Upper lobe of left lung (tissue), 6 donors: ENCODE measurements at regions not wholly inside any gene's neighbourhood (a gene's known extent, or its start where the extent isn't known, plus 50 kb on each side); places are given as distances from the start of the nearest gene placed in this dataset.
A peak's percentile ranks its signal among the peaks of the same experiment; 100 is the strongest.

Source experiments
- ATAC-seq, 2 donors: fragments of 200-7000 bp; cut with Tn5 transposase; one replicate each; pipeline ENCODE4 v1.9.1; 2022; ENCODE audit warnings: mild to moderate bottlenecking in 2 of 2, moderate library complexity in 2 of 2; ENCODE audit not compliant: low FRiP score in 2 of 2
- DNase-seq, 2 donors: peaks; one replicate each; pipeline ENCODE4 v3.0.0-alpha.2; 2019 to 2020
- H3K27ac ChIP-seq, 4 donors: fragments of 200-600 bp; sonication (generic); one replicate each; pipeline ENCODE4 v1.5.1; 2016 to 2019
- H3K27me3 ChIP-seq, 4 donors: fragments of 200-600 bp; sonication (generic); one replicate each; pipeline ENCODE4 v1.5.1; 2017 to 2019
- H3K36me3 ChIP-seq, 4 donors: fragments of 200-600 bp; sonication (generic); one replicate each; pipeline ENCODE4 v1.5.1; 2016 to 2019
- H3K4me1 ChIP-seq, 4 donors: fragments of 200-600 bp; sonication (generic); one replicate each; pipeline ENCODE4 v1.5.1; 2018 to 2019
- H3K4me3 ChIP-seq, 4 donors: fragments of 200-600 bp; sonication (generic); one replicate each; pipeline ENCODE4 v1.5.1; 2017 to 2019; ENCODE audit warnings: mild to moderate bottlenecking in 2 of 4, moderate library complexity in 1 of 4
- H3K9me3 ChIP-seq, 4 donors: fragments of 200-600 bp; sonication (generic); one replicate each; pipeline ENCODE4 v1.5.1; 2018 to 2019
- CTCF ChIP-seq, 6 experiments: fragments of 450-650 bp in 4 of 6; fragments of 200-600 bp in 2 of 6; sonication (generic) in 2 of 6; IDR thresholded peaks; one replicate each; pipeline ENCODE4 v1.5.1; 2016 to 2019; ENCODE audit warnings: antibody characterized with exemption in 6 of 6
- EP300 ChIP-seq, 4 donors: sonication (generic); formaldehyde crosslinking; IDR thresholded peaks; one replicate each; pipeline ENCODE4 v1.5.1; 2017; ENCODE audit warnings: antibody characterized with exemption in 4 of 4, control low read depth in 2 of 4
- POLR2A ChIP-seq, 4 donors: fragments of 450-650 bp; IDR thresholded peaks; one replicate each; pipeline ENCODE4 v1.5.1; 2016 to 2017; ENCODE audit warnings: antibody characterized with exemption in 4 of 4, mild to moderate bottlenecking in 2 of 4
- POLR2AphosphoS5 ChIP-seq, 2 donors: sonication (generic); formaldehyde crosslinking; IDR thresholded peaks; one replicate each; pipeline ENCODE4 v1.5.1; 2017; ENCODE audit warnings: antibody characterized with exemption in 2 of 2
- WGBS, 2 donors: methylation state at CpG; one replicate each; pipeline ENCODE4 v1.1.5; 2017 to 2018; 5-methylcytosine and 5-hydroxymethylcytosine counted together
- donor health status: DM: no; HTN: no; CAD: no; lungs with moderate emphysema.
- donor health status: DM: no; HTN: yes; CAD: no; lungs with severe emphysema.

DNA sequence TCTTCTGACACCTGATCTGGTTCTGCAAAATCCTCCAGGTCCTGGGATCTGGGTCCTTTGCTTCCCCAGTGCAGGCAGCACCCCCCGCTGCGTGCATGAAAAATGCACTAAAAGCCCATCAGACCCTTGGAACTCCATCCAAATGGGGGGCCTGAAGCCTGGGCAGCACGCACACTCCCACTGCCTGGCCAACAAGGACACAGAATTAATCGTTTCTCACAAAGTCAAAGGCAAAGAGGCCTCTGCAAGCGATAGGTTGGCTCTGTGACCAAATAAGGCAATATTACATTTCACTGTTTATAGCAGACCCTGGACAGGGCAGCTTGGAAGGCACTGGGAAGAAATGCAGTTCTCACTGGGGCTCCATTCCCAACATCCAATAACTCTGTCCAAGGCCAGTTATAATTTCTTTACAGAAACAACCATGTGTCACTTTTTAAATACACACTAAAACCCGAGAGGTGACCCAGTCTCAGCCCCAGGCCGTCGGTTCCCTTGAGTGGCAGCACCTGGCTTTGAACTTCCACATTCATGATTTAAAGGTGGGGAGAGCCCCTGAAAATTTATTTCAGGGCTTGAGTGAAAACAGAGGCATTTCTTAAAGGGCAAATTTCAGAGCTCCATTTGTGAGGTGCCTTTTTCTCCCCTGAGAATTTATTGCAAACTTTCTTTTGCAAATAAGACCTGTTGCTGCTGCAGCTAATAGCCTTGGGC lies 114.4 kb upstream of the ANO1 start:
- H3K4me1 ChIP-seq: peaks cover 0 to 6% (median 3%) of the 10 kb centered on the region in 4 donors
- H3K27ac ChIP-seq: no peak overlapping the region
- no peaks in the 10 kb centered on the region for H3K36me3 ChIP-seq
- no peak for TF ChIP-seq POLR2A (IDR thresholded peaks at IDR 0.05)
- no peak for TF ChIP-seq CTCF (IDR thresholded peaks at IDR 0.05)
- TF ChIP-seq POLR2AphosphoS5 (IDR thresholded peaks at IDR 0.05): no peak
- no peak for TF ChIP-seq EP300 (IDR thresholded peaks at IDR 0.05)
- DNase-seq (no peak), ATAC-seq (no peak)
- peaks cover 0 to 11% (median 0%) of the 10 kb centered on the region in 4 donors for H3K9me3 ChIP-seq
- H3K27me3 ChIP-seq: no peaks in the 10 kb centered on the region
- H3K4me3 ChIP-seq: no peak overlapping the region
- 32 to 48% methylated on average over 8 of the region's 8 CpGs for WGBS, 2 donors

- DNase-seq (no peak), ATAC-seq (no peak)
- Histone ChIP-seq H3K27me3 (no peaks in the 10 kb centered on the region), H3K4me1 (peaks cover 0 to 6% (median 3%) of the 10 kb centered on the region in 4 donors), H3K27ac (no peak overlapping the region), H3K4me3 (no peak overlapping the region), H3K9me3 (peaks cover 0 to 6% (median 0%) of the 10 kb centered on the region in 4 donors), H3K36me3 (no peaks in the 10 kb centered on the region)
- whole genome bisulfite sequencing, 2 donors: 80 to 81% methylated on average over 6 of the region's 6 CpGs
- TF ChIP-seq POLR2AphosphoS5 (IDR thresholded peaks at IDR 0.05) (no peak), CTCF (IDR thresholded peaks at IDR 0.05) (no peak), POLR2A (IDR thresholded peaks at IDR 0.05) (no peak), EP300 (IDR thresholded peaks at IDR 0.05) (no peak)
Measured at GRCh38 chr11:69964247-69964643, 113.9 kb upstream of the ANO1 start.

- no peak for DNase-seq
- no peaks in the 10 kb centered on the region for H3K27me3 ChIP-seq
- 64 to 71% methylated on average over 10 to 20 of the region's 20 CpGs for WGBS, 2 donors
- TF ChIP-seq CTCF (IDR thresholded peaks at IDR 0.05) (no peak), POLR2A (IDR thresholded peaks at IDR 0.05) (no peak), EP300 (IDR thresholded peaks at IDR 0.05) (no peak), POLR2AphosphoS5 (IDR thresholded peaks at IDR 0.05) (no peak)
- H3K9me3 ChIP-seq: no peaks in the 10 kb centered on the region
- no peak overlapping the region for H3K4me3 ChIP-seq
- no peaks in the 10 kb centered on the region for H3K36me3 ChIP-seq
- peak overlapping the region in 1 of 4 donors; percentile 39 for H3K27ac ChIP-seq
- H3K4me1 ChIP-seq: peaks cover 0 to 10% (median 6%) of the 10 kb centered on the region in 4 donors
- ATAC-seq: no peak
Measured at GRCh38 chr11:69965821-69966582, 112.1 kb upstream of the ANO1 start.

- H3K4me3 ChIP-seq: no peak overlapping the region
- WGBS, 2 donors: 74 to 85% methylated on average over 3 to 4 of the region's 4 CpGs
- H3K36me3 ChIP-seq: no peaks in the 10 kb centered on the region
- DNase-seq (no peak), ATAC-seq (no peak)
- TF ChIP-seq POLR2A (IDR thresholded peaks at IDR 0.05) (no peak), EP300 (IDR thresholded peaks at IDR 0.05) (no peak), CTCF (IDR thresholded peaks at IDR 0.05) (no peak), POLR2AphosphoS5 (IDR thresholded peaks at IDR 0.05) (no peak)
- no peaks in the 10 kb centered on the region for H3K9me3 ChIP-seq
- no peaks in the 10 kb centered on the region for H3K27me3 ChIP-seq
- H3K27ac ChIP-seq: peak overlapping the region in 1 of 4 donors; percentile 39
- H3K4me1 ChIP-seq: peaks cover 0 to 10% (median 6%) of the 10 kb centered on the region in 4 donors
Measured at GRCh38 chr11:69966583-69966835, 111.6 kb upstream of the ANO1 start.
